GM21825 (cell line): ENCODE measurements at regions not wholly inside any gene's neighbourhood (a gene's known extent, or its start where the extent isn't known, plus 50 kb on each side); places are given as distances from the start of the nearest gene placed in this dataset.
"Not testable (repeated sequence)": the region's sequence is repeated elsewhere in the genome, so short reads cannot be mapped to it uniquely, and the experiment has no call there.

Source experiments
- ATAC-seq: cut with Tn5 transposase; IDR thresholded peaks from one replicate; pipeline ENCODE4 v1.9.1; 2021; ENCODE audit warnings: mild to moderate bottlenecking, moderate library complexity; ENCODE audit not compliant: unreplicated experiment

- ATAC-seq = no peak
These were observed 150.5 kb upstream of the ELL2 start for GRCh38 chr5:96112123-96112670.

- no peak for ATAC-seq
These were observed 149.6 kb upstream of the ELL2 start for GRCh38 chr5:96111080-96111756.

GRCh38 chr5:96110300-96110699 lies 148.6 kb upstream of the ELL2 start:
- no peak for ATAC-seq

- ATAC-seq = not testable (repeated sequence)
These were observed 147.0 kb upstream of the ELL2 start for GRCh38 chr5:96108629-96109028.

GRCh38 chr5:96103829-96104228 lies 142.2 kb upstream of the ELL2 start:
- not testable (repeated sequence) for ATAC-seq

GRCh38 chr5:96101358-96102089 lies 139.9 kb upstream of the ELL2 start:
- ATAC-seq = no peak

- ATAC-seq = not testable (repeated sequence)
These were observed 135.8 kb upstream of the ELL2 start for GRCh38 chr5:96097488-96097887.

- ATAC-seq = no peak
These were observed 135.1 kb upstream of the ELL2 start for GRCh38 chr5:96096724-96097123.

GRCh38 chr5:96094904-96095303 lies 133.3 kb upstream of the ELL2 start:
- no peak for ATAC-seq

- no peak for ATAC-seq
These were observed 132.3 kb upstream of the ELL2 start for GRCh38 chr5:96093890-96094381.

GRCh38 chr5:96093340-96093739 lies 131.7 kb upstream of the ELL2 start:
- ATAC-seq = no peak

- ATAC-seq = no peak
These were observed 130.2 kb upstream of the ELL2 start for GRCh38 chr5:96091874-96092273.

- ATAC-seq = no peak
These were observed 128.6 kb upstream of the ELL2 start for GRCh38 chr5:96090215-96090614.

GRCh38 chr5:96088706-96089498 lies 127.3 kb upstream of the ELL2 start:
- ATAC-seq = no peak

GRCh38 chr5:96087939-96088338 lies 126.3 kb upstream of the ELL2 start:
- no peak for ATAC-seq

GRCh38 chr5:96084874-96085506 lies 123.3 kb upstream of the ELL2 start:
- ATAC-seq = no peak

- ATAC-seq = no peak
These were observed 121.8 kb upstream of the ELL2 start for GRCh38 chr5:96083361-96083881.

- ATAC-seq = no peak
These were observed 119.7 kb upstream of the ELL2 start for GRCh38 chr5:96081276-96081858.

- ATAC-seq = no peak
These were observed 118.9 kb upstream of the ELL2 start for GRCh38 chr5:96080557-96080956.

GRCh38 chr5:96079962-96080361 lies 118.3 kb upstream of the ELL2 start:
- no peak for ATAC-seq
